ENCODE measurements at regions not wholly inside any gene's neighbourhood (a gene's known extent, or its start where the extent isn't known, plus 50 kb on each side); places are given as distances from the start of the nearest gene placed in this dataset.
A peak's percentile ranks its signal among the peaks of the same experiment; 100 is the strongest.
"Not testable (repeated sequence)": the region's sequence is repeated elsewhere in the genome, so short reads cannot be mapped to it uniquely, and the experiment has no call there.

DNA sequence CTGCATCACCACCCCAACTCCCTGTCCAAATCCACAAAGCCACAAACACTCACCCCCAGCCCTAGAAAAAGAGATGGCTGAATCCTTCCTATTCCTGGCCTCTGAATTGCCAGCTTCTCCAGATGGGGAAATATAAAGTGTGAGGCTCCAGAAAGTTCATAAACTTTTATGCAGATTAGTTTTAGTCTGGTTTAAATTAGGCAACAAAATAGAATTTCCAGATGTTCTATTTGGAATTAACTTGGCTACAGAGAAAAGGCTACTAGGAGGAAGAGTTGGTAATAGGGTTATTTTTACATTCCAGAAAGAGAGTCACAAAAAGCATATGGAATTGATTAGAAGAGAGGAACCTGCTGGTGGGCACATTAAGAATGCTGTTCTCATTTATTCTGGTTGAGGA, 56.0 kb downstream of the EN1 start:
- no peak for DNase-seq (ENCODE audit: low read depth in 4 of 4, low spot score in 1 of 4)

DNA sequence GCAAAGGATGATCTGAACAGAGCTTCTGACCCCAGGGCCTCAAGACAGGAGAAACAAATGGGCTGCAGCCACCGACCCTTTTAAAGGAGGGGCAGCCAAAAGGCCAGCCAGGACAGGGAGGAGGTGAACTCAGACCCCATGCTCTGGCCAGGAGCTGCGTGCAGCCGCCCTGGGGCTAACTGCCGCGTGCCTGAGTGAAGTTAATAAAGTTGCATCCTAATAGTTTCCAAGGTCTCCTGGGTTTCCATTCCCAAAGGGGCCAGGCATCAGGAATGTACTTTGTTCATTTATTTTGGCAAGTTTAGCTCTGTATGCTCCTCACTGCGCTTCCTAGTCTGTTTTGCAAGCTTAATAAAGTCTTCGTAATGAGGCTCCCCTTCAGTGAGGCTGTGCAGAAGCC, 60.7 kb downstream of the EN1 start:
- no peak for DNase-seq (ENCODE audit: low read depth in 4 of 4, low spot score in 1 of 4)

DNA sequence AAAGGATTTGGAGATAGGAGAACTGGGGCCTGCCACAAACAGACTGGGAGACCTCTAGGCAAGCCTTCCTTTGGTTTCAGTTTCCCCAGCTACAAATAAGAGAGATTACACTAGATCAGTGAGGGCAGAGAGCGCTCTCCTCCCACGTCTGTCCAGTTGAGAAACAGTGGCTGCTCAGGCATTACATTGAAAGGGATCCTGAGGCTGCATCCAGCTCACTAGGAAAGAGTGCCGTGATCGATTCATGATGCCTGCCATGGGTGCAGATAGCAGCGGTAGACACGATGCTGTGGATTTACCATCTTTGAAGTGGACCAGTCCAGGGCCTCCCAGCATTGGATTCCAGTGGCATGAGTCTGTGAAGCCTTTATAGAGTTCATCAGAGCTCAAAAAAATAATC, 62.6 kb downstream of the EN1 start:
- DNase-seq (ENCODE audit: low read depth in 4 of 4, low spot score in 1 of 4): no peak

DNA sequence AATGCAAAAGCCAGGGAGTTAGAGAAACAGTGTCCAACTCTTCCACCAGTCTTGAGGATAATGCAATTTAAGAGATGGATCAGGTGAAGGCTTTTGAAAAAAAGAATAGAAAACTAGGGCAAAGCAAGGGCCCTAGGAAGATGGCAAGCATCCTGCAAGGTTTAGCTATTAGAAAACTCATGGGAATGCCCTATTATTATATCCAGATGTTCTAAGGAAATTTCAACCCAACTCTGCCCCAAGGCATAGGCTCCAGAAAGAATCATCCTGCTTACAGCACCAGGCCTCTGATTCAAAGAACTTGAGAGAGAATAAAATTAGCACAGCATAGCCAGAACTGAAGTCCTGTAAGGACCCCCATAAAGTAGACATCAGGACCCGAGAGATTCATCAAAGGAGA, 68.1 kb downstream of the EN1 start:
- no peak for DNase-seq (ENCODE audit: low read depth in 4 of 4, low spot score in 1 of 4)

DNA sequence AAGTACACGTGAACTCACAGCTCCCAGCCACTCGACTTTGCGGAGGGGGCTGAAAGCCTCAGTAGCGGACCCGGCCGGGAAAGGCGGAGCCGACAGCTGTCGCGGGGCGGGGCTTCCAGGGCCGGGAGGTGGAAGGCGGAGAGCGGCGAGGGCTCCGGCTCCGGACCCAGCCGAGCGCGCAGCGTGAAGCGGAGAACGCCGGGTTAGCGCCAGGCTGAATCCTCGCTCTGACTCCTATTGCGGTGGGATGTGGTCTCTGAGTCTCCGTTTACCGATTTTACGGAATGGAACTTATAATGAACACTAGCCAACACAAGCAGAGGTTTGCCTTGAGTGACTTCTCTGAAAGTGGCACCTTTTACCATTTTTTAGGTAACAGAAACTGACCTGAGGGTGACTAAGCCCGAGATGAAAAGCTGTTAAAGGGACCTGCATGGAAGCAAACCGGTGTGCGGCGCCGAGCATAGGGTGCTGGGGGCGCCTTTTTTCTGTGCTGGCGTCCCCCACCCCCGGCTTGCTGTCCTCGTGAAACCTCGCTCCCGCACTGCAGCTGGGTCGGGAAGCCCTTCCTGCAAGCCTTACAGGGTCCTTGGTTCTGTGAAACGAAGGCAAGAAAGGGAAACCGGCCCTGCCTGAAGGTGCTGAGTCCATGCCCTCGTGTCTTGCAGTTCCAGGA, 72.9 kb downstream of the EN1 start:
- DNase-seq (ENCODE audit: low read depth in 4 of 4, low spot score in 1 of 4): peak in 3 of 4 experiments; percentile 0 to 4 (median 3)

DNA sequence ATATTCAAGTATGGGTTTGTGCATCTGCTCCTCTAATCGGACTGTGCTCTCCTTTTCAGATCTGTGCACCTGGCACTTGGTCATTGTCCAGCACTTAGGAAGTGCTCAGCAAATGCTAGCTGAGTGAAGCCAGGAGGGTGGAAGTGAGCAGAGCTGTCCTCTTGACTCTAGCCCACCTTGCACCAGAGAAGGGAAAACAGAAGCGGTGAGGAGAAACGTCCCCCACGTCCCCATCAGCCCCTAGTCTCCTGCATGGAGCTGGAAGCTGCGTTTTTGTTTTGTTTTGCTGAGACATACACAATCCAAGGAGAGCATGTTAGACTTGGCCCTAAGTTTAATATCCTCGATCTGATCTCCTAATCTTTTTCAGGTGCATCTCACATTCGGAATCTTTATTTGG, 73.6 kb downstream of the EN1 start:
- DNase-seq (ENCODE audit: low read depth in 4 of 4, low spot score in 1 of 4): no peak

DNA sequence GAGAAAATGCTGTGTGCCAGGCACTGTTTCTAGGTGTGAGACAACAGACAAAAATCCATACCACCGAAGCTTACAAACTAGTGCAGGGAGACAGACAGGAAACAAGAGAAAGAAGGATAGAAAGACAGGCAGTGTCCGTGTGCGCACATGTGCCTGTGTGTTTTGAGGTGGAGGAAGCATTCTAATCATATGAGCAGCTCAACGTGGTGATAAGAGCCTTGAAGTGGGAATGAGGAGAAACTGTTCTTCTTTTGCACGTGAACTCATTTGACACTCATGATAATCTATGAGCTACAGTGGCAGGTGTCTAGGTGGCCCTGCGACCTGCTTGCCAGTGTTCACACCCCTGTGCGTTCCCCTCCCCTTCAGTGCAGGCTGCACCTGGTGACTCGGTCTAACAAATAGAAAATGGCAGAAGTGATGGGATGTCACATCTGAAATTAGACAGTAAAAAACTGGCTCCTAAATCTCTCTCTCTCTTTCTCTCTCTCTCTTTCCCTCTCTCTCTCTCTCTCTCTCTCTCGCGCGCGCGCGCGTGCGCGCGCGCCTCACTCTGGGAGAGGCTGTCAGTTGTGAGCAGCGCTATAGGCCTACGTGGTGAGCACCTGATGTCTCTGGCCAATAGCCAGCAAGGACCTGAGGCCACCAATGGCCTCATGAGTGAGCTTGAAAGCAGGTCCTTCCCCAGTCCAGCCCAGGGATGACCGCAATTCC, 74.8 kb downstream of the EN1 start:
- DNase-seq (ENCODE audit: low read depth in 4 of 4, low spot score in 1 of 4): no peak

DNA sequence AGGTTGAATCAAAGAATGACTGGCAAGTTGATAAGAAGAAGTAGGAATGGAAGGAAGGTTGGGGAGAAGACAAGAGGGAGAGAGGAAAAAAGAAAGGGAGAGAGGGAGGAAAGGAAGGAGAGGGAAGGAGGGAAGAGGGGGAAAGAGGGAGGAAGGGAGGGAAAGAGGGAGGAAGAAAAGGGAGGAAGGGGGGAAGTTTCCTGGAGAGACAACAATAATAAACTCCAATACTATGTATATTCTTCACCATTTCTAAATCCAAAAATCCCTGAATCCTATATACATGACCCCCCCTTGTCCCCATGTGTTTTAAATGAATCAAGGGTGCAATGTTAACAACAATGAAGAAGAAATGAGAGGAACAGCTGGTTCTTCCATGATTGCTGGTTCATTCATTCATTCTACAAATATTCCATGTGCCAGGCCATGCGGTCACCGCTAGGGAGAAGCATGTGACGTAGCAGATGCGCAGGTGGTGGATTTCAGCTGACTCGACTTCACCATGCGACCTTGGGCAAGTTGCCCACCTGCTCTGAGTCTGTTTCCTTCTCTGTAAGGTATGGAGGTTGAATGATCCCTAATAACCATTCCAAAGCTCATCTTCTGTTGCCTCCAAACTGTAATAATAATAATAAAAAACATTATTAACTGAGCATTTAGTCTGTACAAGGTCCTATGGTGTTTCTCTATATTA, 77.6 kb downstream of the EN1 start:
- no peak for DNase-seq (ENCODE audit: low read depth in 4 of 4, low spot score in 1 of 4)

DNA sequence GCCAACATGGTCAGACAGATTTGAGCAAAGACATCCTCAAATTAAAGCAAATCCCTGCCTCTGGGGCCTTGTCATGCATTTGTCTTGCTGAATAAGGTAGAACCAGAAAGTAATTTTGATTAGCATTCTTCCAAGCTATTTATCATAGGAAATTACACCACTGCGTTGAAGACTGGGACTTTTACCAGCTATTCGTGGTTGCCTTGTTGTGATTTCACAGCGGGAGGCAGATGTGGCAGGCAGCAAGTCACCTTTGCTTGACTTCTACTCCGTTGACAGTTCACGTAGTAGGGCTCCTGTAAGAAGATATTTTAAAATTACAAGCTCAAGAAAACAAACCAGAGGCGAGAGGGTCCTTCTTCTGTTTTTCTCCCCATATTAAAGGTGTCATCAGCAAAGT, 80.6 kb downstream of the EN1 start:
- no peak for DNase-seq (ENCODE audit: low read depth in 4 of 4, low spot score in 1 of 4)

DNA sequence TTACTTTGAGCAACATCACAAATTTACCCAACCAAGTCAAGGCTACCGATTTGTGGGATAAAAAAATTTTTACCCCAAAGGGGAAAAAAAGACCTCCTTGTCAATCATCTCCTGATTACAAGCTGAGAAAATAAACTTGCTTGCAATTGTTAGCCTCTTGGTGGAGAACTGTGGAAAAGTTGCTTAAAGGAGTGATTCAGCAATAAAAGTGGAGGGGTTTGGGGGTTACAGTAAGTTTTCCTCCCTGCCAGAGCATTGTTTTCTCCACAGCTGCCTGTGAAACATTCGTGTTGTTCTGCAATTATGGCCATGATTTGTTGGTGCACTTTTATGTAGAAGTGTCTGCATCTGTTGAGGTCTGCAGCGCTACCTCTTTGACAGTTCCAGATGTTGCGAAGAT, 82.6 kb downstream of the EN1 start:
- DNase-seq (ENCODE audit: low read depth in 4 of 4, low spot score in 1 of 4): no peak

DNA sequence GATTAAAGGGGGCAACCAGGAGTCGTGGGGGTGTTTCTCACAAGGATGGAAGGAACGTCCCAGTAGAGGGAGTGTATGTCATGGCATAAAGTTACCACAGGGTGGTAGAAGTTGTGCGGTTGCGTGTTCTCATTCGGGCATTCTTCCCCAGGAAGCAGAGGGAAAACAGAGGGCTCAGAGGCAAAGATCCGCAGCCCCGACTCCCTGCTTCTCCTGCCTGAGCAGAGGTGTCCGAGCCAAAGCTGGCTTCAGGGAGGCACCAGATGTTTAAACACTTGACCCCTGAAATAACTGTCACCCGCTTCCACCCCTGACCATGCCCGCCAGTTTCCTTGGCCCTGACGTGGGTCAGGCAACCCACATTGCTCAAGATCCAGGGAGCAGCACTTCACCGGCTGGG, 83.7 kb downstream of the EN1 start:
- no peak for DNase-seq (ENCODE audit: low read depth in 4 of 4, low spot score in 1 of 4)

DNA sequence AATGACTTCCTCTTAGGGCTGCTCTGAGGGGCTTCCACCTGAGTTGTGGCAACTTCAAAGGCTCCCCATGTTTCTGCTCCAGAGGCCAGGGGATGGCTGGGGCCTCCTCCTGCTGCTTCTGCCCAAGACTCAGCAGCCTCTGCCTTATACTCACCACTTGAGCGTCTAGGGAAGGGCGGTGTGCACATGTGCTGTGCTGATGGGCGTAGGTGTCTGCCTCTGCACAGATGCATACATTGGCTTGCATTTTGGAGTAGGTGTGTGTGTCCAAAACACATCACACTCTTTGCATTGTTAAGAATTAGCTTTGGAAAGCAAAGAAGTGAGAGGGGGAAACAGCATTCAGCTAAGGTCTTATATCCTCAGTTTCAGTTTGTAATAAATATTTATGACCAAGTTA, 85.2 kb downstream of the EN1 start:
- DNase-seq (ENCODE audit: low read depth in 4 of 4, low spot score in 1 of 4): no peak

DNA sequence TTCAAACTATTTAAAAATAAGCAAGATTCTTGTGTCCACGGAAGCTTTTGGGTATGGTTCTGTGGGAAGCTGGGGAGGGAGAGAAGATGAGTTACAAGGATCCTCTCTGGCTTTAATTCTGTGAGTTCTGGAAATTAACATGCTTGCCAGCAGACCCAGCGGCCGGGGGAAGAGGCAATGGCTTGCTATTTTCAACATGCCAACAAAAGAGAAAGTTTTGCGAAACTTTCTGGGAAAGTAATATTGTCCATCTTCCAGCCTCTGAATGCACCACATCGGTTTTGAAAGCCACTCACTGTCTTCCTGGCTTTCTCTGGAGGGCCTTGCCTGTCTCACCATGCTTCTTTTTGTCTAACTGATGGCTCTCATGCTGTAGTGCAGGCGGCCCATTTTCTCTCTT, 85.7 kb downstream of the EN1 start:
- no peak for DNase-seq (ENCODE audit: low read depth in 4 of 4, low spot score in 1 of 4)

DNA sequence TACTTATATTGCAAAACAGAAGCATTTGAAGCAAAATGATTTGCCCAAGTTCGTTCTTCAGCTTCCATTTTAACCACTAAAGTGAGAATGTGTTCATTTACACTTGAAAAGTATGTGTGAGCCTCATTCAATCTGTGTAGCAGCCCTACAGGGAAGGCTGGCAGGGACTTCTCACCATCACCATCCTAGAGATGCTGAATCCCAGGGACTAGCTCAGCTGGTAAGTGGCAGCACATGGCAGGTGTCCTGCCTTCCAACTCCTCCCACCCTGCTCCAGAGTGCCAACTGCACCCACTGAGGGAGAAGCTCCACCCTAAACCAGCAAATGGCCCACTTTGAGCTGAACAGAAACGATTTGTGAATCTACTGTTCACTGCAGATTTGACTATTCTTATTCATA, 91.5 kb downstream of the EN1 start:
- DNase-seq (ENCODE audit: low read depth in 4 of 4, low spot score in 1 of 4): no peak

DNA sequence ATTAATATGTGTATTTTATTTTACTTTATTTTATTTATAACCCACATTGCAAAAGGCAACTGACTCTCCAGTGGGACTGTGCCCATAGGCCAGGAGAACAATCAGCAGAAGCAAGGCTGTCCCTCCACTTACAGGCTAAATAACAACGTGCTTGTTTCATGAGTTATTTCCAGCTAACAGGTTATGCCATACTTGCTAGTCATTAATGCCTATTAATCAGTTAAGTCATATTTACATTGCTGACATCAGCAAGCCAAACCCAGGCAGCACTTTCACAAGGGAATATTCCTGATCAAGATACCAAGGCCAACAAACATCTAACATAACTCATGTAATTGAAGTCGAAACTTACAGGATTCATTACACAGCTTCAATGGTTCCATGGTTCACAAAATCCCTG, 92.1 kb downstream of the EN1 start:
- no peak for DNase-seq (ENCODE audit: low read depth in 4 of 4, low spot score in 1 of 4)

DNA sequence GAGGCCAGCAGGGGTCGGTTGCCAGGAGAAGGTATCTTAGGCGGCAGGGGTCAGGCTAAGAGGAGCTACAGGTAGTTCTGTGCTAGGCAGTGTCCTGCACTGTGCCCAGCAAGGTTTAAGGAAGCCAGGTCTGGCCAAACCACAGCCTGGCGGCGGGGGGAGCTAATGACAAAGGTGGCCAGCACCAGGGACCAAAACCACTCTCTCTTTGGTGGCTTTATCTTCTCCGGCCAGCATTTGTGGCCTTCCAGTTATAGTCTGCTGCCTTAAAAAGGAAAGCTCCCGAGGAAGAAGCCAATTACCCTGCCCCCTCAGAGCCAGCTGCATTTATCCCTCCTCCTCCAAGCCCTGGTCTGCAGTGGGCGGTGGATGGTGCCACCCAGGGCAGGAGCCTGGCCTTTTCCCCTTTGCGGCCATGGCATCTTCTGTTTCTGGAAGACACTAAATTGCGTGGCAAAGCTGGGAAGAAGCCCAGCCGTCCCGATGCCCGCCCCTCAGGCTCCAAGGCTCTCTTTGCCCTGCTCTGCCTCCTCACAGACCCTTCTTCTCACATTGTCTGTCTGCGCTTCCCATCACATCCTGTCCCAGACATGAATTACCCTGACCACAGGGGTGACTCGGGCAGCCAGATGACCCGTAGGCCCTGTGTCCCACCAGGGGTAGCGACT, 94.6 kb downstream of the EN1 start:
- DNase-seq (ENCODE audit: low read depth in 4 of 4, low spot score in 1 of 4): no peak

DNA sequence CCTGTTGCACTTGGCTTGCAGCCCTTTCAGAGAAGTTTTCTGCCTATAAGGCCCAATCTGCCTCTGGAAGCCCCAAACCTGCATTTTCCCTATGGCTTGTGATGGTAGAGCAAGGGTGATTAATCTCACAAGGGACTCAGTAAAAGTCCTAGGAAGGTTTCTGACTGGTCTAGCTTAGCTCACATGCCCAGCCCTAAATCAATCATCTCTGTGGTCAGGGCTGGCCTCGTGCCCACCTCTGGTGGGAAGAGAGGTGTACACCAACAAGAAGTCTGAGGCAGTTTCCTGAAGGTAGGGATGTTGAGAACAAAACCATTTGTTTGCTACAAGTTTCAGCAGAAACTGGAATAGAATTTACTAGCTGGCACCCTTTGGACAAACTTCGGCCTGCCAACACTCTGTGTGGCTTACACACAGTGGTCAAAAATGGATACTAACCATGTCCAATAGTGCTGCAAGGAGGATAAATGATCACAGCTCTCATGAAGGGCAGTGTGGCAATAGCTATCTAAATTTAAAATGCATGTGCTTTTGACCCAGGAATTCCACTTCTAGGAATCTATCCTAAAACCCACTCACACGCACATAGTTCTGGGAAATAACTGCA, 96.4 kb downstream of the EN1 start:
- DNase-seq (ENCODE audit: low read depth in 4 of 4, low spot score in 1 of 4): no peak

DNA sequence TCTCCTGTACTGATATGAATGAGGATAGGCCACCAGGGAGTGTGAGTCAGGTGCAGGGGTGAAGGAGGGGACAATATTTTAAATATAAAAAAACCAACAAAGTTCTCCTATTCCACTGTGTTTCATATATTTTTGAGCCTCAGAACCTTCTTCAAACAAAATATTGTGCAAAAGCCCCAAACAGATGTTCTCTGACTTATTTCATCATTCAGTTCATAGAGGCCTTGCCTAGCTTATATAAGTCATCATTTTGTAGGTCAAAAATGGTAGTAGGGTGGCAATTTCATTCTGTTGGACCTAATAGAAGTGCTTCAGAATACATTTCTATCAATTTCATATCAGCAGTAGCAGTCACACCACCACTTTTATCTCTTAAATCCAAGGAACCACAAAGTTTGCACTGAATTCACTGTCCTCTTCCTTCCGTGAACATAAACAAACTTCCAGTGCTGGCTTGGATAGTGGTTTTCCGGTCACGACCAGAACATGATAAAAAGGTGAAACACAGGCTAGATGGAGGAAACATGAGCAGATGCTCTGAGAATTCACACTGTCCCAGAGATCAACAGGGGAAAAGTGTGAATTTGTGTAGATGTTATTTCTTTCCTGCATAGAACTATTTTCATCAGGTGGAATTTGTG, 99.1 kb downstream of the EN1 start:
- DNase-seq (ENCODE audit: low read depth in 4 of 4, low spot score in 1 of 4): no peak

DNA sequence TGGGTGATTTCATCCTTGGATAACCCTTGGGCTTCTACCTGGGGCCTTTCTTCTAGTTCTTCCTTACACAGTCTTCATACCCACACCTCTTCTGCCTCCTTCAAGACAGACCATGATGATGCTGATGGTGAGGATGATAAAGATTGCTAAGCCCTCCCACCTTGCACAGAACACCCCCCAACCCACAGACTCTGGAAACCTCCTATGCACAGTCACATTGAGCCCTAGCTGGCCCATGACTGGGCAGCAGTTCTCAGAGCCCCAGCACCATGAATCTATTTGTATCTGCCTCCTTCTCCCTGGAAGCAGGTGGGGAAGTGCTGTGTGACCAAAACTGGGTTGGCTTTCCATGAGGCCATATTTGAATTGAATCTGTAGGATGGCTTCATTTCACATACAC, 99.8 kb downstream of the EN1 start:
- DNase-seq (ENCODE audit: low read depth in 4 of 4, low spot score in 1 of 4): no peak

DNA sequence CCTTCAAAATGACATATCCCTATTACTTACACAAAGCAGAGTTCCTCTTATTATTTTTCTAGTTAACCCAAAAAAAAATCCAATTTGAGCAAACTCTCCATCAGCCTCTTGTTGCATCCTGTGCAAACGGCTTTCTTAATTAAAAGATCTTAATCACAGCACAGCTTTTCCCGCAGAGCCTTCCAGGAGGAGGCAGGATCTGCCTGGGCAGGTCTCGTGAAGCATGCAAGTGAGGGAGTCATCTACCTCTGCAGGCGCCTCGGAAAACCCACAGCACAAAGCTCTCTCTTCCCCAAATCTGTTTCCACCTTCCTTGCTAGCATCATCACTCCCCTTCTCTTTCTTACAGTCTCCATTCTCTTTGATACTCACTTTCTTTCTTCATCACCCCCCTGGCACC, 100.4 kb downstream of the EN1 start:
- no peak for DNase-seq (ENCODE audit: low read depth in 4 of 4, low spot score in 1 of 4)

DNA sequence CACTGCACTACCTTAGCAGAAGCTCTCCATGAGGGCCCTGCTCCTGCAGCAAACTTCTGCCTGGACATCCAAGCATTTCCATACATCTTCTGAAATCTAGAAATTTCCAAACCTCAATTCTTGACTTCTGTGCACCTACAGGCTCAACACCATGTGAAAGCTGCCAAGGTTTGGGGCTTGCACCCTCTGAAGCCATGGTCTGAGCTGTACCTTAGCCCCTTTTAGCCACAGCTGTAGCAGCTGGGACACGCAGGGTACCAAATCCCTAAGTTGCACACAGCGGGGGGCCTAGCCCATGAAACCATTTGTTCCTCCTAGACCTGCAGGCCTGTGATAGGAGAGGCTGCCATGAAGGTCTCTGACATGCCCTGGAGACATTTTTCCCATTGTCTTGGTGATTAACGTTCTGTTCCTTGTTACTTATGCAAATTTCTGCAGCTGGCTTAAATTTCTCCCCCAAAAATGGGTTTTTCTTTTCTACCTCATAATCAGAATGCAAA, 102.7 kb downstream of the EN1 start:
- not testable (repeated sequence) for DNase-seq (ENCODE audit: low read depth in 4 of 4, low spot score in 1 of 4)
